ENCODE measurements at regions not wholly inside any gene's neighbourhood (a gene's known extent, or its start where the extent isn't known, plus 50 kb on each side); places are given as distances from the start of the nearest gene placed in this dataset.

- no peak for DNase-seq (ENCODE audit: low spot score)
These were observed 96.8 kb downstream of the SNRPN start for GRCh38 chr15:25051399-25052154.

GRCh38 chr15:25052191-25052999 is 97.6 kb downstream of the SNRPN start:
- DNase-seq (ENCODE audit: low spot score), result no peak

- DNase-seq (ENCODE audit: low spot score), result peak; percentile 8
These were observed 98.4 kb downstream of the SNRPN start for GRCh38 chr15:25053000-25053815.

- no peak for DNase-seq (ENCODE audit: low spot score)
These were observed 99.5 kb downstream of the SNRPN start for GRCh38 chr15:25054329-25054728.

GRCh38 chr15:25054943-25055342 is 100.2 kb downstream of the SNRPN start:
- peak; percentile 10 for DNase-seq (ENCODE audit: low spot score)

- DNase-seq (ENCODE audit: low spot score), result peak; percentile 9
These were observed 100.7 kb downstream of the SNRPN start for GRCh38 chr15:25055356-25056068.

GRCh38 chr15:25056484-25057425 is 102.0 kb downstream of the SNRPN start:
- peak; percentile 14 for DNase-seq (ENCODE audit: low spot score)

- peak; percentile 9 for DNase-seq (ENCODE audit: low spot score)
These were observed 102.8 kb downstream of the SNRPN start for GRCh38 chr15:25057574-25057973.

GRCh38 chr15:25058080-25058785 is 103.4 kb downstream of the SNRPN start:
- DNase-seq (ENCODE audit: low spot score), result peak; percentile 21

GRCh38 chr15:25059698-25060471 is 105.1 kb downstream of the SNRPN start:
- peak; percentile 15 for DNase-seq (ENCODE audit: low spot score)

GRCh38 chr15:25060472-25060803 is 105.7 kb downstream of the SNRPN start:
- DNase-seq (ENCODE audit: low spot score), result peak; percentile 16

GRCh38 chr15:25060996-25061620 is 106.3 kb downstream of the SNRPN start:
- peak; percentile 12 for DNase-seq (ENCODE audit: low spot score)

- no peak for DNase-seq (ENCODE audit: low spot score)
These were observed 107.2 kb downstream of the SNRPN start for GRCh38 chr15:25061808-25062550.

GRCh38 chr15:25062551-25063430 is 108.0 kb downstream of the SNRPN start:
- no peak for DNase-seq (ENCODE audit: low spot score)

GRCh38 chr15:25065286-25065685 is 110.5 kb downstream of the SNRPN start:
- no peak for DNase-seq (ENCODE audit: low spot score)

GRCh38 chr15:25065876-25066275 is 111.1 kb downstream of the SNRPN start:
- no peak for DNase-seq (ENCODE audit: low spot score)

GRCh38 chr15:25066708-25067107 is 111.9 kb downstream of the SNRPN start:
- DNase-seq (ENCODE audit: low spot score), result no peak
